Endothelial cell of umbilical vein (primary cell): ENCODE measurements at regions not wholly inside any gene's neighbourhood (a gene's known extent, or its start where the extent isn't known, plus 50 kb on each side); places are given as distances from the start of the nearest gene placed in this dataset.

Experiments used
- BruUV-seq: library from RNA; stranded (reverse); fragments of 400-500 nt; replicated peaks from 2 replicates; lab custom pipeline; 2021; lab: Mats Ljungman, UMichigan
- CTCF ChIA-PET: fragments of 300-600, 350-600 bp; sonication (Branson Sonifier 250); formaldehyde crosslinking; loops from one replicate; lab custom pipeline; 2021; ENCODE audit warnings: antibody characterized with exemption, inconsistent platforms; lab: Charles Lee
- POLR2A ChIA-PET: fragments of 300-600, 350-600 bp; sonication (Branson Sonifier 250); formaldehyde crosslinking; loops from one replicate; lab custom pipeline; 2021; ENCODE audit warnings: antibody characterized with exemption, inconsistent platforms; lab: Charles Lee
- DNase-seq: peaks from one replicate; pipeline ENCODE4 v3.0.0-alpha.2; 2011; ENCODE audit warnings: low read depth, low spot score
- FAIRE-seq: peaks from 2 replicates; lab custom pipeline; 2011; peaks lifted over from hg19 to GRCh38; lab: Jason Lieb, UNC
- H2AFZ ChIP-seq: 2 replicates; pipeline ENCODE4 v1.6.0; 2012; ENCODE audit warnings: low read depth, low read length, control low read depth, inconsistent platforms
- H3K27ac ChIP-seq: 2 replicates; pipeline ENCODE4 v1.5.1; 2011; ENCODE audit warnings: low read depth, mild to moderate bottlenecking, control low read depth, low read length, moderate library complexity; ENCODE audit not compliant: insufficient read depth
- H3K27me3 ChIP-seq, 2 experiments: 2 replicates each; pipeline versions ENCODE4 v1.6.0 to v1.6.1; 2011; ENCODE audit warnings: low read length in 2 of 2, mixed read lengths in 1 of 2; ENCODE audit not compliant: control insufficient read depth in 2 of 2, insufficient read depth in 2 of 2
- H3K36me3 ChIP-seq, 2 experiments: 2 replicates in 1 of 2; 3 replicates in 1 of 2; pipeline ENCODE4 v1.5.1; 2011; ENCODE audit warnings: low read length in 2 of 2, mild to moderate bottlenecking in 1 of 2, moderate library complexity in 1 of 2; ENCODE audit not compliant: control insufficient read depth in 2 of 2, insufficient read depth in 2 of 2; ENCODE audit errors: extremely low read depth in 1 of 2
- H3K4me1 ChIP-seq: 3 replicates; pipeline ENCODE4 v1.5.1; 2011; ENCODE audit warnings: mild to moderate bottlenecking, low read length; ENCODE audit not compliant: control insufficient read depth, insufficient read depth; ENCODE audit errors: extremely low read depth
- H3K4me2 ChIP-seq: 2 replicates; pipeline ENCODE4 v1.6.1; 2011; ENCODE audit warnings: low read length, control low read depth, mixed read lengths; ENCODE audit not compliant: insufficient read depth
- H3K4me3 ChIP-seq, 3 experiments: fragments of 200-600 bp in 1 of 3; sonication (generic), shearing (Covaris generic) in 1 of 3; replicated peaks in 1 of 3; 2 replicates each; pipeline ENCODE4 v1.5.1; 2011 to 2016; ENCODE audit warnings: control low read depth in 3 of 3, low read length in 3 of 3, mild to moderate bottlenecking in 2 of 3, inconsistent platforms in 1 of 3, low read depth in 1 of 3, moderate library complexity in 1 of 3; ENCODE audit not compliant: insufficient read depth in 1 of 3
- H3K79me2 ChIP-seq: 2 replicates; pipeline ENCODE4 v1.6.0; 2012; ENCODE audit warnings: low read length, inconsistent platforms; ENCODE audit not compliant: control insufficient read depth, insufficient read depth
- H3K9ac ChIP-seq: replicated peaks from 2 replicates; pipeline ENCODE3; 2011; ENCODE audit warnings: low read length, control low read depth; ENCODE audit not compliant: insufficient read depth; ENCODE audit errors: extremely low read depth
- H3K9me1 ChIP-seq: replicated peaks from 3 replicates; pipeline ENCODE4 v1.6.0; 2011; ENCODE audit warnings: mild to moderate bottlenecking, low read length; ENCODE audit not compliant: control insufficient read depth, insufficient read depth; ENCODE audit errors: extremely low read depth
- H3K9me3 ChIP-seq: replicated peaks from 2 replicates; pipeline ENCODE4 v1.5.1; 2012; ENCODE audit warnings: low read length, inconsistent platforms; ENCODE audit not compliant: control insufficient read depth, insufficient read depth
- H4K20me1 ChIP-seq: replicated peaks from 2 replicates; pipeline ENCODE3; 2011; ENCODE audit warnings: mild to moderate bottlenecking, low read length; ENCODE audit not compliant: control insufficient read depth, insufficient read depth; ENCODE audit errors: extremely low read depth
- CTCF ChIP-seq, 2 donors: IDR thresholded peaks; 1 replicate in 1 of 2; 2 replicates in 1 of 2; pipeline ENCODE4 v1.5.1; 2011; ENCODE audit warnings: low read length in 2 of 2, mild to moderate bottlenecking in 2 of 2, moderate library complexity in 2 of 2, control low read depth in 1 of 2, inconsistent platforms in 1 of 2, low read depth in 1 of 2; ENCODE audit not compliant: insufficient read depth in 1 of 2; ENCODE audit errors: extremely low read depth in 1 of 2
- EZH2 ChIP-seq: IDR thresholded peaks from 2 replicates; pipeline ENCODE4 v1.6.1; 2012; ENCODE audit warnings: borderline replicate concordance, low read depth, mild to moderate bottlenecking, moderate library complexity, low read length, inconsistent platforms; ENCODE audit not compliant: severe bottlenecking
- FOS ChIP-seq: IDR thresholded peaks from 2 replicates; pipeline ENCODE4 v1.6.1; 2011; ENCODE audit warnings: mild to moderate bottlenecking, low read length, moderate library complexity, borderline replicate concordance; ENCODE audit not compliant: insufficient read depth
- GATA2 ChIP-seq: IDR thresholded peaks from 2 replicates; pipeline ENCODE4 v1.7.0; 2011; ENCODE audit warnings: low read depth, mild to moderate bottlenecking, moderate library complexity, mixed read lengths, low read length; ENCODE audit not compliant: insufficient read length, insufficient read depth
- JUN ChIP-seq: IDR thresholded peaks from 2 replicates; pipeline ENCODE4 v1.6.1; 2011; ENCODE audit warnings: borderline replicate concordance, low read depth; ENCODE audit not compliant: insufficient read length, insufficient read depth
- MAX ChIP-seq: IDR thresholded peaks from 2 replicates; pipeline ENCODE4 v1.6.1; 2011; ENCODE audit not compliant: insufficient read depth, insufficient read length
- MYC ChIP-seq: IDR thresholded peaks from one replicate; pipeline ENCODE4 v1.6.1; 2011; ENCODE audit warnings: mild to moderate bottlenecking, low read depth, low read length
- POLR2A ChIP-seq: IDR thresholded peaks from 2 replicates; pipeline ENCODE4 v1.6.1; 2012; ENCODE audit warnings: low read depth, mild to moderate bottlenecking, control low read depth, low read length
- POLR2AphosphoS5 ChIP-seq: IDR thresholded peaks from 2 replicates; pipeline ENCODE4 v1.6.1; 2012; ENCODE audit warnings: low read depth, mild to moderate bottlenecking, control low read depth, low read length, moderate library complexity; ENCODE audit not compliant: insufficient read depth
- dilution Hi-C: fragments of 300-500 bp; cut with MboI; formaldehyde crosslinking; loops from one replicate; pipeline ENCODE4 v1.15.0; 2019; ENCODE audit warnings: low sequenced_read_pairs; ENCODE audit not compliant: extremely low pct_ligation_motif_present
- intact Hi-C: fragments of 100-400 bp; cut with micrococcal nuclease; formaldehyde crosslinking; loops from one replicate; pipeline ENCODE4 v1.10.0; 2022

DNA sequence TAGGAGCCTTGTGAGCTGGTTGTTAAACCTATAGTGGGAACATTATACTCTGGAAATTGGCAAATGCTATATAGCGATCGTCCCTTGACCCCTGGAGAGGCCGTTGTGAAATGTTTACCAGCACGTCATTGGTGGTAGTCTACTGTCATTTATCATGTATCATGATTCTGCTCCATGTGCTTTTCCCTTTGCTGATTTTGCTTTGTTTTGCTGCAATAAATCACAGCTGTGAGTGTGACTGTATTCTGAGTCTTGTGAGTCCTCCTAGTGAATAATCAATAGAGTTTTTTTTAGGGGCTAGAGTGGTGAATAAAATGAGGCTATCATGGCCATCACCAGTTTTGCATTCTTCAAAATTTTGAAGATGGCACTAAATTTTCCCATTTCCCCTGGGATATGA is 189.1 kb downstream of the HRH4 start:
- ChIA-PET CTCF (no interaction called here), POLR2A (no interaction called here)
- Histone ChIP-seq H3K79me2 (no peaks in the 10 kb centered on the region), H2AFZ (no peak overlapping the region), H3K27me3 (peaks cover 0 to 3% of the 10 kb centered on the region in 2 experiments), H3K4me1 (no peaks in the 10 kb centered on the region), H3K4me3 (no peak overlapping the region), H4K20me1 (no peaks in the 10 kb centered on the region), H3K9me3 (no peaks in the 10 kb centered on the region), H3K27ac (no peak overlapping the region), H3K4me2 (no peak overlapping the region), H3K36me3 (no peaks in the 10 kb centered on the region), H3K9me1 (no peaks in the 10 kb centered on the region), H3K9ac (no peak overlapping the region)
- FAIRE-seq (no peak), DNase-seq (no peak)
- no TSS peak for BruUV-seq
- TF ChIP-seq MYC (no peak), EZH2 (no peak), FOS (no peak), MAX (no peak), GATA2 (no peak), JUN (no peak), POLR2AphosphoS5 (no peak), CTCF (IDR thresholded peaks at IDR 0.05; ENCODE audit: extremely low read depth in 1 of 2, insufficient read depth in 1 of 2, low read depth in 1 of 2, low read length in 2 of 2) (no peak), POLR2A (no peak)
- dilution Hi-C loops, result no loop called here
- intact Hi-C loops, result no loop called here
